ENCODE measurements at regions not wholly inside any gene's neighbourhood (a gene's known extent, or its start where the extent isn't known, plus 50 kb on each side); places are given as distances from the start of the nearest gene placed in this dataset.

DNA sequence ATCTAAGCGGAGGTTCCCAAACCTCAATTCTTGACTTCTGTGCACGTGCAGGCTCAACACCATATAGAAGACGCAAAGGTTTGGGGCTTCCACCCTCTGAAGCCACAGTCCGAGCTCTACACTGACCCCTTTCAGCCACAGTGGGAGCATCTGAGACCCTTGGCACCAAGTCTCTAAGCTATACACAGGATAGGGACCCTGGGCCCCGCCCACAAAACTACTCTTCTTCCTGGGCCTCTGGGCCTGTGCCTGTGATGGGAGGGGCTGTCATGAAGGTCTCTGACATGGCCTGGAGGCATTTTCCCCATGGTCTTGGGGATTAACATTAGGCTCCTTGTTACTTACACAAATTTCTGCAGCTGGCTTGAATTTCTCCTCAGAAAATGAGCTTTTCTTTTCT is 1374.1 kb upstream of the NXPH2 start:
- no peak for DNase-seq (ENCODE audit: low read depth)
- TF ChIP-seq POLR2A (IDR thresholded peaks at IDR 0.05; ENCODE audit: extremely low read depth, insufficient read length) = no peak
- TF ChIP-seq, protein P1, sequence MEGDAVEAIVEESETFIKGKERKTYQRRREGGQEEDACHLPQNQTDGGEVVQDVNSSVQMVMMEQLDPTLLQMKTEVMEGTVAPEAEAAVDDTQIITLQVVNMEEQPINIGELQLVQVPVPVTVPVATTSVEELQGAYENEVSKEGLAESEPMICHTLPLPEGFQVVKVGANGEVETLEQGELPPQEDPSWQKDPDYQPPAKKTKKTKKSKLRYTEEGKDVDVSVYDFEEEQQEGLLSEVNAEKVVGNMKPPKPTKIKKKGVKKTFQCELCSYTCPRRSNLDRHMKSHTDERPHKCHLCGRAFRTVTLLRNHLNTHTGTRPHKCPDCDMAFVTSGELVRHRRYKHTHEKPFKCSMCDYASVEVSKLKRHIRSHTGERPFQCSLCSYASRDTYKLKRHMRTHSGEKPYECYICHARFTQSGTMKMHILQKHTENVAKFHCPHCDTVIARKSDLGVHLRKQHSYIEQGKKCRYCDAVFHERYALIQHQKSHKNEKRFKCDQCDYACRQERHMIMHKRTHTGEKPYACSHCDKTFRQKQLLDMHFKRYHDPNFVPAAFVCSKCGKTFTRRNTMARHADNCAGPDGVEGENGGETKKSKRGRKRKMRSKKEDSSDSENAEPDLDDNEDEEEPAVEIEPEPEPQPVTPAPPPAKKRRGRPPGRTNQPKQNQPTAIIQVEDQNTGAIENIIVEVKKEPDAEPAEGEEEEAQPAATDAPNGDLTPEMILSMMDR (IDR thresholded peaks at IDR 0.05; ENCODE audit: low read depth, low read length) = no peak
- TF ChIP-seq MYC (IDR thresholded peaks at IDR 0.05; ENCODE audit: low read depth, low read length) = no peak
- TF ChIP-seq, protein P2, sequence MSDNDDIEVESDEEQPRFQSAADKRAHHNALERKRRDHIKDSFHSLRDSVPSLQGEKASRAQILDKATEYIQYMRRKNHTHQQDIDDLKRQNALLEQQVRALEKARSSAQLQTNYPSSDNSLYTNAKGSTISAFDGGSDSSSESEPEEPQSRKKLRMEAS (IDR thresholded peaks at IDR 0.05; ENCODE audit: low read depth, low read length) = no peak
- no peak overlapping the region for H3K4me3 ChIP-seq (ENCODE audit: low read depth, low read length)

DNA sequence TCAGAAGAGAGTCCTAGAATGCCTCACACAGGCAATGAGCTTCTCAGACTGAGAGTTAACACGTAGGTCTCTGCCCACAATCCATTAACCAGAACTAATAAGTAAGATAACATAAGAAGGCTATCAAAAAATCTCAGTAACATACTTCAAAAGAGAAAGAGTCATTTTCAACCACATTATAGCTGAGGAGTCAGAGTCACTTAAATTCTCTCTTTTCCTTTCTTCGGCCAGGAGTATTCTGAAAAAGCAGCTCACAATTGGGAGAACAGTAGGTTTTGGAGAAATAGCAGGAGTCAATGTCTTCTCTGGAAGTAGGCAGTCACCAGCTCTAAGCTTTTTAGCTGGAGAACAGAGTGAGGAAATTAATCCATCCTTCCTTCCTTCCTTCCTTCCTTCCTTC is 1364.4 kb upstream of the NXPH2 start:
- TF ChIP-seq, protein P1 (IDR thresholded peaks at IDR 0.05; ENCODE audit: low read depth, low read length) = no peak
- TF ChIP-seq POLR2A (IDR thresholded peaks at IDR 0.05; ENCODE audit: extremely low read depth, insufficient read length) = no peak
- no peak for TF ChIP-seq MYC (IDR thresholded peaks at IDR 0.05; ENCODE audit: low read depth, low read length)
- TF ChIP-seq, protein P2 (IDR thresholded peaks at IDR 0.05; ENCODE audit: low read depth, low read length) = no peak
- H3K4me3 ChIP-seq (ENCODE audit: low read depth, low read length) = no peak overlapping the region
- DNase-seq (ENCODE audit: low read depth) = no peak

DNA sequence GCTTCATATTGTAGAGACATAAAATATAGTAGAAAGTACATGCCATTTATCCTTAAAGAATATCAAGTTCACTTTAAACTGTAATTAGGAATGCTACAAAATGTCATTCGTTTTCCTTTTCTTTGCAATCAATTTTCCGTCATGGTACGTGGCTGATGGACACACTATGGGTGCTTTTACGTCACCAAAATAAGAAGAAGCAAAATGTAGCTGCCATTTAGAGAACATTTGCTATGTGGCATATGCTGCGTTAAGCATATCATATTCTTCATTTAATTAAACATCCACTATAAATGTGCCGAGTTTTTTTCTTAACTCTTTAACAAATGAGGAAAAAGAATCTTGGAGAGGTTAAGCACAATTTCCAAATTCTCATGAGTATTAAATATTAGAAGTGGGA is 1358.5 kb upstream of the NXPH2 start:
- H3K4me3 ChIP-seq (ENCODE audit: low read depth, low read length) = no peak overlapping the region
- DNase-seq (ENCODE audit: low read depth) = no peak
- TF ChIP-seq MYC (IDR thresholded peaks at IDR 0.05; ENCODE audit: low read depth, low read length) (no peak), POLR2A (IDR thresholded peaks at IDR 0.05; ENCODE audit: extremely low read depth, insufficient read length) (no peak)
- TF ChIP-seq, protein P2 (IDR thresholded peaks at IDR 0.05; ENCODE audit: low read depth, low read length) = no peak
- TF ChIP-seq, protein P1 (IDR thresholded peaks at IDR 0.05; ENCODE audit: low read depth, low read length) = no peak

DNA sequence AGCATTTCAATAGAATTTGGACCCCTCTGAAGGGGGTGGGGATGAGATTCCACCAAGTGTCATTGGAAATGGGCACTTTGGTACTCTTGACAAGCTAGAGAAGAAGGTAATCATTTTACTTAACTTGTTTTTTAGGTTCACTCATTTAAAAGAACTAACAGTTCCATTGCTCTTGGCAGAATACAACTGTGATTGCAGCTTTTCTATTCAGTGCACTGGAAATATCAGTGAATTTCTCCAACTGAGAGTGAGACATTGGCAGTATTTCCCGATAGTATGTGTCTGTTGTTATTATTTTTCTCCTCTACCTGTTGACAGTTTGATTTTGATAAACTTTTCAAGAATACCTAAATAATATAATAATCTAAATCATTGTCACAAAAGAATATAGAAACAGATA is 1356.7 kb upstream of the NXPH2 start:
- H3K4me3 ChIP-seq (ENCODE audit: low read depth, low read length) = no peak overlapping the region
- TF ChIP-seq, protein P2 (IDR thresholded peaks at IDR 0.05; ENCODE audit: low read depth, low read length) = no peak
- no peak for TF ChIP-seq POLR2A (IDR thresholded peaks at IDR 0.05; ENCODE audit: extremely low read depth, insufficient read length)
- no peak for TF ChIP-seq MYC (IDR thresholded peaks at IDR 0.05; ENCODE audit: low read depth, low read length)
- TF ChIP-seq, protein P1 (IDR thresholded peaks at IDR 0.05; ENCODE audit: low read depth, low read length) = no peak
- DNase-seq (ENCODE audit: low read depth) = no peak

DNA sequence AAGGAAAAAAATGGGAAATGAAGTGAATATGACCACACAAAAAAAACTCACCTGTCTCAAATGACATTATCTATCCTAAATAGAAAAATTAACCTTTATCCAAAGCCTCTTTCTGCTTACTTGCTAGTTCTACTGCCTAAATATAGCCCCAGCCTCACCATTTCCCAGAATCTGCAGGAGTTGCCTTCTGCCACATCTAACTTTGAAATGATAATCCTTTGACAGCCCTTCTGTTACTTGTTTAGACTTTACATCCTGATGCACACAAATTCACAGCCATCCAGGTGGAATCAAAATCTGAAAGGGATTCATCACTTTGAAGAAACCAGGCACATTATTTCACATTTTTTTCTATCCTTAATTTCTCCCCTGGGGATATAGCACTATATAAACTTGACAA is 1356.2 kb upstream of the NXPH2 start:
- H3K4me3 ChIP-seq (ENCODE audit: low read depth, low read length) = no peak overlapping the region
- DNase-seq (ENCODE audit: low read depth) = no peak
- TF ChIP-seq MYC (IDR thresholded peaks at IDR 0.05; ENCODE audit: low read depth, low read length) = no peak
- TF ChIP-seq POLR2A (IDR thresholded peaks at IDR 0.05; ENCODE audit: extremely low read depth, insufficient read length) = no peak
- TF ChIP-seq, protein P2 (IDR thresholded peaks at IDR 0.05; ENCODE audit: low read depth, low read length) = no peak
- TF ChIP-seq, protein P1 (IDR thresholded peaks at IDR 0.05; ENCODE audit: low read depth, low read length) = no peak

DNA sequence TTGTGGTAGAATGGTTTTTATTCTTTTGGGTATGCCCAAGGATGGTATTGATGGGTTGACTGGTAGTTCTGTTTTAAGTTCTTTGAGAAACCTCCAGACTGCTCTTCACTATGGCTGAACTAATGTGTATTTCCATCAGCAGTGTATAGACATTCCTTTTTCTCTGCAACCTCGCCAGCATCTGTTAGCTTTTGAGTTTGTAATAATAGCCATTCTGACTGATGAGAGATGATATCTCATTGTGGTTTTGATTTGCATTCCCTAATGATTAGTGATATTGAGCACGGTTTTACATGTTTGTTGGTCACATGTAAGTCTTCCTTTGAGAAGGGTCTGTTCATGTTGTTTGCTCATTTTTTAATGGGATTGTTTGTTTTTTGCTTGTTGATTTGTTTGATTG is 1348.7 kb upstream of the NXPH2 start:
- H3K4me3 ChIP-seq (ENCODE audit: low read depth, low read length) = no peak overlapping the region
- no peak for DNase-seq (ENCODE audit: low read depth)
- TF ChIP-seq MYC (IDR thresholded peaks at IDR 0.05; ENCODE audit: low read depth, low read length) (no peak), POLR2A (IDR thresholded peaks at IDR 0.05; ENCODE audit: extremely low read depth, insufficient read length) (no peak)
- TF ChIP-seq, protein P1 (IDR thresholded peaks at IDR 0.05; ENCODE audit: low read depth, low read length) = no peak
- TF ChIP-seq, protein P2 (IDR thresholded peaks at IDR 0.05; ENCODE audit: low read depth, low read length) = no peak

All from NB4 (cell line).